ENCODE measurements at regions not wholly inside any gene's neighbourhood (a gene's known extent, or its start where the extent isn't known, plus 50 kb on each side); places are given as distances from the start of the nearest gene placed in this dataset.

GRCh38 chr6:12450467-12450866 is 160.3 kb downstream of the EDN1 start:
- H3K4me3 ChIP-seq (ENCODE audit: low read length) = no peak overlapping the region
- no peak for TF ChIP-seq CTCF (IDR thresholded peaks at IDR 0.05; ENCODE audit: insufficient read depth, low read depth, low read length, missing control alignments)

GRCh38 chr6:12456343-12456742 is 166.2 kb downstream of the EDN1 start:
- no peak for TF ChIP-seq CTCF (IDR thresholded peaks at IDR 0.05; ENCODE audit: insufficient read depth, low read depth, low read length, missing control alignments)
- DNase-seq (ENCODE audit: low read depth) = no peak
- no peak overlapping the region for H3K4me3 ChIP-seq (ENCODE audit: low read length)

More at GRCh38 chr6:12450467-12450866, 160.3 kb downstream of the EDN1 start:
- DNase-seq (ENCODE audit: low read depth) = no peak

- no peak for DNase-seq (ENCODE audit: low read depth)
- no peak overlapping the region for H3K4me3 ChIP-seq (ENCODE audit: low read length)
- no peak for TF ChIP-seq CTCF (IDR thresholded peaks at IDR 0.05; ENCODE audit: insufficient read depth, low read depth, low read length, missing control alignments)
These were observed 166.9 kb downstream of the EDN1 start for GRCh38 chr6:12457094-12457493.

GRCh38 chr6:12458558-12458957 is 168.4 kb downstream of the EDN1 start:
- no peak overlapping the region for H3K4me3 ChIP-seq (ENCODE audit: low read length)
- no peak for DNase-seq (ENCODE audit: low read depth)
- no peak for TF ChIP-seq CTCF (IDR thresholded peaks at IDR 0.05; ENCODE audit: insufficient read depth, low read depth, low read length, missing control alignments)

- peak; percentile 40 for DNase-seq (ENCODE audit: low read depth)
- TF ChIP-seq CTCF (IDR thresholded peaks at IDR 0.05; ENCODE audit: insufficient read depth, low read depth, low read length, missing control alignments) = no peak
These were observed 169.9 kb downstream of the EDN1 start for GRCh38 chr6:12459945-12460661.

GRCh38 chr6:12467706-12468670 is 177.8 kb downstream of the EDN1 start:
- no peak for TF ChIP-seq CTCF (IDR thresholded peaks at IDR 0.05; ENCODE audit: insufficient read depth, low read depth, low read length, missing control alignments)
- no peak overlapping the region for H3K4me3 ChIP-seq (ENCODE audit: low read length)
- DNase-seq (ENCODE audit: low read depth) = no peak

More at GRCh38 chr6:12459945-12460661, 169.9 kb downstream of the EDN1 start:
- no peak overlapping the region for H3K4me3 ChIP-seq (ENCODE audit: low read length)
